ENCODE measurements at regions not wholly inside any gene's neighbourhood (a gene's known extent, or its start where the extent isn't known, plus 50 kb on each side); places are given as distances from the start of the nearest gene placed in this dataset.

GRCh38 chr14:98146416-98146815 is 1125.6 kb downstream of the BCL11B start:
- DNase-seq, result no peak

GRCh38 chr14:98154254-98154653 is 1117.7 kb downstream of the BCL11B start:
- no peak for DNase-seq

GRCh38 chr14:98156411-98156810 is 1115.6 kb downstream of the BCL11B start:
- DNase-seq, result no peak

GRCh38 chr14:98160901-98161300 is 1111.1 kb downstream of the BCL11B start:
- DNase-seq, result no peak

GRCh38 chr14:98161356-98161755 is 1110.6 kb downstream of the BCL11B start:
- no peak for DNase-seq

- no peak for DNase-seq
These were observed 1108.9 kb downstream of the BCL11B start for GRCh38 chr14:98162856-98163805.

- no peak for DNase-seq
These were observed 1108.1 kb downstream of the BCL11B start for GRCh38 chr14:98163873-98164272.

- DNase-seq, result no peak
These were observed 1106.0 kb downstream of the BCL11B start for GRCh38 chr14:98165976-98166375.

GRCh38 chr14:98167275-98167674 is 1104.7 kb downstream of the BCL11B start:
- no peak for DNase-seq

- no peak for DNase-seq
These were observed 1104.3 kb downstream of the BCL11B start for GRCh38 chr14:98167705-98168104.

GRCh38 chr14:98168211-98168985 is 1103.6 kb downstream of the BCL11B start:
- no peak for DNase-seq

- no peak for DNase-seq
These were observed 1102.8 kb downstream of the BCL11B start for GRCh38 chr14:98169170-98169587.

- no peak for DNase-seq
These were observed 1101.4 kb downstream of the BCL11B start for GRCh38 chr14:98170575-98170974.

GRCh38 chr14:98171654-98172053 is 1100.3 kb downstream of the BCL11B start:
- DNase-seq, result no peak

- DNase-seq, result no peak
These were observed 1099.7 kb downstream of the BCL11B start for GRCh38 chr14:98172243-98172778.

- no peak for DNase-seq
These were observed 1098.7 kb downstream of the BCL11B start for GRCh38 chr14:98173305-98173704.

GRCh38 chr14:98174041-98174440 is 1098.0 kb downstream of the BCL11B start:
- DNase-seq, result no peak

- DNase-seq, result no peak
These were observed 1096.6 kb downstream of the BCL11B start for GRCh38 chr14:98175436-98175835.

GRCh38 chr14:98175881-98176280 is 1096.1 kb downstream of the BCL11B start:
- DNase-seq, result no peak

- no peak for DNase-seq
These were observed 1095.1 kb downstream of the BCL11B start for GRCh38 chr14:98176892-98177291.

GRCh38 chr14:98177551-98177950 is 1094.4 kb downstream of the BCL11B start:
- DNase-seq, result no peak

- DNase-seq, result no peak
These were observed 1090.8 kb downstream of the BCL11B start for GRCh38 chr14:98181241-98181640.

- no peak for DNase-seq
These were observed 1090.2 kb downstream of the BCL11B start for GRCh38 chr14:98181768-98182167.
